ENCODE measurements at regions not wholly inside any gene's neighbourhood (a gene's known extent, or its start where the extent isn't known, plus 50 kb on each side); places are given as distances from the start of the nearest gene placed in this dataset.

DNA sequence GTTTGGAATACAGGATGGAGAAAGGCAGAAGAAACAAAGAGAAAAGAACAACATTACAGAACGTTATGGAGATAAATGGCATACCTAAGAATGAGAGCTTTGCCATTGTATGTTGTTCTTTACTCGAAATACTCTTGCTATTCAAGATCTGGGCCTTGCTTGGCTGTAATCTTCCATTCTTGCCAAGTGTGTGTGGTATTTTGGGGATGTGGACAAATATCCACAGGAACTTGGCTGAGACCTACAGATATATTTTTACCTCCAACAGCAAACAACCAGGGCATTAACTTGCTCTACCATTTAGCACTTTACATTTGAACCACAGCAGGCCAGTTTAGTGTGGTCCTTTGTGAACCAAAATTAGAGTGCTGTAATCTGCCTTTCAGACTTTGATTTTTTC lies 76.3 kb downstream of the DKK1 start (continued):
- TF ChIP-seq POLR2AphosphoS5 (IDR thresholded peaks at IDR 0.05; ENCODE audit: low read depth, low read length), result no peak
- TF ChIP-seq CBX3 (IDR thresholded peaks at IDR 0.05; ENCODE audit: low read depth), result no peak
- TF ChIP-seq JUND (IDR thresholded peaks at IDR 0.05), result no peak
- no peak for TF ChIP-seq RAD21 (IDR thresholded peaks at IDR 0.05; ENCODE audit: low read depth)
- no peak for TF ChIP-seq ELF1 (IDR thresholded peaks at IDR 0.05; ENCODE audit: borderline replicate concordance, low read depth)
- TF ChIP-seq SP1 (IDR thresholded peaks at IDR 0.05; ENCODE audit: low read depth), result no peak
- TF ChIP-seq YY1 (IDR thresholded peaks at IDR 0.05; ENCODE audit: extremely low read depth, insufficient replicate concordance, low read depth, low read length), result no peak
- TF ChIP-seq, protein P1, sequence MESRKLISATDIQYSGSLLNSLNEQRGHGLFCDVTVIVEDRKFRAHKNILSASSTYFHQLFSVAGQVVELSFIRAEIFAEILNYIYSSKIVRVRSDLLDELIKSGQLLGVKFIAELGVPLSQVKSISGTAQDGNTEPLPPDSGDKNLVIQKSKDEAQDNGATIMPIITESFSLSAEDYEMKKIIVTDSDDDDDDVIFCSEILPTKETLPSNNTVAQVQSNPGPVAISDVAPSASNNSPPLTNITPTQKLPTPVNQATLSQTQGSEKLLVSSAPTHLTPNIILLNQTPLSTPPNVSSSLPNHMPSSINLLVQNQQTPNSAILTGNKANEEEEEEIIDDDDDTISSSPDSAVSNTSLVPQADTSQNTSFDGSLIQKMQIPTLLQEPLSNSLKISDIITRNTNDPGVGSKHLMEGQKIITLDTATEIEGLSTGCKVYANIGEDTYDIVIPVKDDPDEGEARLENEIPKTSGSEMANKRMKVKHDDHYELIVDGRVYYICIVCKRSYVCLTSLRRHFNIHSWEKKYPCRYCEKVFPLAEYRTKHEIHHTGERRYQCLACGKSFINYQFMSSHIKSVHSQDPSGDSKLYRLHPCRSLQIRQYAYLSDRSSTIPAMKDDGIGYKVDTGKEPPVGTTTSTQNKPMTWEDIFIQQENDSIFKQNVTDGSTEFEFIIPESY (IDR thresholded peaks at IDR 0.05; ENCODE audit: extremely low read depth, insufficient replicate concordance, low read length), result no peak

DNA sequence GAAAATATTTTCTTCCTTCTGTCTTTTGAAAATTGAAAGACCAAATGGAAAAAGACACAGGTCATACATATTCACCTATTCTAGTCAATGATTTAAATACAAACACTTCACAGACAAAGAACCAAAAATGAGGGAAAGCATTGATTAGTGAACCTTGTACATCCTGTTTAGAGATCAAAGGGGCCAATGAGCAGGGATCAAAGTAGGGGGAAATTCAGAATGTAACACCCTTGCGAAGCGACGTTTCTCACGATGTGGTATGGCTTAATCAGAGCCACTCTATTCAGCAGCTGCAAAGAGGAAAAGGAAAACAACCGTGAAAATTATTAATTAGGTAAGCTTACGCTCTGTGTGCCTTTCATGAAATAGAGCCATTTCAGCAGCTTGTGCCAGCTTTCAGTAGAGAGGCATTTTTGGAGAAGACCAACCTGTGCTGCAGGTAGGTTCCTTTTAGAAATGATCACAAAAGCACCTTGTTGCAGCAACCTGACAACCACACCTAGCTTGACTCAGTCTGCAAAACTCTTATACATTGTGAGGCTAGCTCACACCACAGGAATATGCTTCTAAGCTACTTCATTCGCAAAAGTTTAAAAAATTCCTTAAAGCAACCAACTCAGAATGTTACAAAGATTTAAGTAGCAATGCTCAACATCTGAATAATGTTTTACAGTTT lies 78.0 kb downstream of the DKK1 start:
- Histone ChIP-seq H3K27me3 (ENCODE audit: insufficient read depth, low read length) (no peaks in the 10 kb centered on the region), H3K4me2 (ENCODE audit: low read length) (no peak overlapping the region), H3K4me1 (ENCODE audit: control insufficient read depth in 1 of 2, insufficient read depth in 2 of 2, low read length in 2 of 2) (peaks cover 4 to 8% of the 10 kb centered on the region in 2 experiments; a peak in 3 of 4 replicates), H2AFZ (ENCODE audit: low read depth, low read length, poor library complexity, severe bottlenecking) (no peak overlapping the region), H3K9me2 (ENCODE audit: insufficient read depth) (no peaks in the 10 kb centered on the region), H4K20me1 (ENCODE audit: insufficient read depth) (no peaks in the 10 kb centered on the region), H3K9ac (ENCODE audit: low read length) (no peak overlapping the region), H3K79me2 (ENCODE audit: insufficient read depth, low read length) (no peaks in the 10 kb centered on the region), H3K9me3 (ENCODE audit: control insufficient read depth in 1 of 2, insufficient read depth in 1 of 2, low read depth in 1 of 2, low read length in 2 of 2) (no peaks in the 10 kb centered on the region), H3K4me3 (replicated peaks in 1 of 2; ENCODE audit: low read depth in 1 of 2, low read length in 2 of 2) (no peak overlapping the region), H3K36me3 (ENCODE audit: control insufficient read depth in 1 of 2, insufficient read depth in 2 of 2, low read length in 2 of 2) (no peaks in the 10 kb centered on the region), H3K27ac (ENCODE audit: low read depth, low read length) (no peak overlapping the region)
- ATAC-seq, result no peak
- ChIA-PET POLR2A (no interaction called here), RAD21 (ENCODE audit: low non-redundant PET in 1 of 2, low total read pairs in 2 of 2, uncharacterized antibody in 2 of 2, unreplicated experiment in 2 of 2) (no interaction called here), CTCF (no interaction called here)
- no peak for DNase-seq (ENCODE audit: low read depth, low spot score)
- intact Hi-C loops (cut with micrococcal nuclease), result loop anchor here (10.0 kb wide), 1 partner anchor 57 kb away; no protein-coding TSS in a partner anchor
- BruUV-seq (replicated peaks), result no TSS peak
- no peak for TF ChIP-seq YY1 (IDR thresholded peaks at IDR 0.05; ENCODE audit: extremely low read depth, insufficient replicate concordance, low read depth, low read length)
- no peak for TF ChIP-seq SIN3A (IDR thresholded peaks at IDR 0.05; ENCODE audit: low read depth)
- no peak for TF ChIP-seq ELF1 (IDR thresholded peaks at IDR 0.05; ENCODE audit: borderline replicate concordance, low read depth)
- no peak for TF ChIP-seq SRF (IDR thresholded peaks at IDR 0.05; ENCODE audit: low read depth)
- TF ChIP-seq, protein P2, sequence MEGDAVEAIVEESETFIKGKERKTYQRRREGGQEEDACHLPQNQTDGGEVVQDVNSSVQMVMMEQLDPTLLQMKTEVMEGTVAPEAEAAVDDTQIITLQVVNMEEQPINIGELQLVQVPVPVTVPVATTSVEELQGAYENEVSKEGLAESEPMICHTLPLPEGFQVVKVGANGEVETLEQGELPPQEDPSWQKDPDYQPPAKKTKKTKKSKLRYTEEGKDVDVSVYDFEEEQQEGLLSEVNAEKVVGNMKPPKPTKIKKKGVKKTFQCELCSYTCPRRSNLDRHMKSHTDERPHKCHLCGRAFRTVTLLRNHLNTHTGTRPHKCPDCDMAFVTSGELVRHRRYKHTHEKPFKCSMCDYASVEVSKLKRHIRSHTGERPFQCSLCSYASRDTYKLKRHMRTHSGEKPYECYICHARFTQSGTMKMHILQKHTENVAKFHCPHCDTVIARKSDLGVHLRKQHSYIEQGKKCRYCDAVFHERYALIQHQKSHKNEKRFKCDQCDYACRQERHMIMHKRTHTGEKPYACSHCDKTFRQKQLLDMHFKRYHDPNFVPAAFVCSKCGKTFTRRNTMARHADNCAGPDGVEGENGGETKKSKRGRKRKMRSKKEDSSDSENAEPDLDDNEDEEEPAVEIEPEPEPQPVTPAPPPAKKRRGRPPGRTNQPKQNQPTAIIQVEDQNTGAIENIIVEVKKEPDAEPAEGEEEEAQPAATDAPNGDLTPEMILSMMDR (IDR thresholded peaks at IDR 0.05 in 2 of 3, conservative IDR thresholded peaks at IDR 0.05 in 1 of 3; ENCODE audit: borderline replicate concordance in 1 of 3, insufficient read depth in 1 of 3, low read depth in 2 of 3, low read length in 2 of 3), result no peak
- no peak for TF ChIP-seq EZH2phosphoT487 (IDR thresholded peaks at IDR 0.05; ENCODE audit: borderline replicate concordance)
- no peak for TF ChIP-seq SP1 (IDR thresholded peaks at IDR 0.05; ENCODE audit: low read depth)
- peak; percentile 98 for TF ChIP-seq TCF7L2 (IDR thresholded peaks at IDR 0.05; ENCODE audit: borderline replicate concordance, extremely low read depth, insufficient read depth, insufficient read length)

Measured in HCT116 (cell line).